Parathyroid adenoma (tissue), 2 donors: ENCODE measurements at regions not wholly inside any gene's neighbourhood (a gene's known extent, or its start where the extent isn't known, plus 50 kb on each side); places are given as distances from the start of the nearest gene placed in this dataset.

Experiments used
- H2AFZ ChIP-seq: fragments of 300-600 bp; sonication (generic); one replicate; pipeline ENCODE4 v1.7.0; 2017; ENCODE audit warnings: antibody characterized with exemption, mild to moderate bottlenecking
- H3K27ac ChIP-seq: fragments of 300-600 bp; sonication (generic); one replicate; pipeline ENCODE4 v1.7.0; 2017
- H3K27me3 ChIP-seq: fragments of 300-600 bp; sonication (generic); one replicate; pipeline ENCODE4 v1.7.0; 2017; ENCODE audit warnings: low read length; ENCODE audit not compliant: control insufficient read depth, insufficient read depth
- H3K36me3 ChIP-seq: fragments of 300-600 bp; sonication (generic); one replicate; pipeline ENCODE4 v1.7.0; 2017; ENCODE audit warnings: low read length; ENCODE audit not compliant: control insufficient read depth, insufficient read depth
- H3K4me1 ChIP-seq: fragments of 300-600 bp; sonication (generic); one replicate; pipeline ENCODE4 v1.7.0; 2017; ENCODE audit warnings: control low read depth
- H3K4me2 ChIP-seq: fragments of 300-600 bp; sonication (generic); one replicate; pipeline ENCODE4 v1.7.0; 2017; ENCODE audit warnings: low read length
- H3K4me3 ChIP-seq: fragments of 300-600 bp; sonication (generic); one replicate; pipeline ENCODE4 v1.7.0; 2017; ENCODE audit warnings: low read depth, low read length
- H3K79me2 ChIP-seq: fragments of 300-600 bp; sonication (generic); one replicate; pipeline ENCODE4 v1.7.0; 2017; ENCODE audit warnings: control low read depth
- H3K9ac ChIP-seq: fragments of 300-600 bp; sonication (generic); one replicate; pipeline ENCODE4 v1.7.0; 2017; ENCODE audit warnings: mild to moderate bottlenecking
- H3K9me3 ChIP-seq: fragments of 300-600 bp; sonication (generic); one replicate; pipeline ENCODE4 v1.7.0; 2017; ENCODE audit warnings: low read length; ENCODE audit not compliant: control insufficient read depth
- TF ChIP-seq, protein P1 (sequence below): fragments of 300-600 bp; sonication (generic); IDR thresholded peaks from one replicate; pipeline ENCODE4 v1.7.0; 2017; ENCODE audit warnings: antibody characterized with exemption, mild to moderate bottlenecking
- donor health status: primary hyperparathyroidism.

DNA sequence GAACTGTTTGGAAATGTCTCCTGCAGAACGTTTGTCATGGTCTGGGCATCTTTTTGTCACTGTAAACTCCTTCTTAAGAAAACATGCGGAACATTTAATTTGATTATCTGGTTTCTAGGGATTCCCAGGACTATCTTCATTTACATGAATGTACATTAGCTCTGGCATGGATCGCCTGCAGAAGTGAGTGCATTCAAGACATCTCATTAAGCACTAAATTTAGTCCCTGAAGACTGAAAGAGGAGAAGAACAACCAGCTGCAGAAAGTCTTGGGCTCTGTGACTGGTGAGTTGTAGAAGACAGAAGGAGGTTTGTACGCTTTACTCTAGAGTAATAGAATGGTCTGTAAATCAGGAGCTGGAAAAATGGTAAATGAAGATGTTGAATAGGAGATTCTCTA lies 540.7 kb downstream of the BCKDHB start:
- no peak overlapping the region for H3K27ac ChIP-seq
- H2AFZ ChIP-seq, result no peak overlapping the region
- no peak overlapping the region for H3K4me3 ChIP-seq
- no peaks in the 10 kb centered on the region for H3K27me3 ChIP-seq
- H3K4me1 ChIP-seq, result no peaks in the 10 kb centered on the region
- H3K4me2 ChIP-seq, result no peak overlapping the region
- no peak overlapping the region for H3K9ac ChIP-seq
- H3K79me2 ChIP-seq, result no peaks in the 10 kb centered on the region
- H3K9me3 ChIP-seq, result no peaks in the 10 kb centered on the region
- H3K36me3 ChIP-seq, result no peaks in the 10 kb centered on the region
- TF ChIP-seq, protein P1, sequence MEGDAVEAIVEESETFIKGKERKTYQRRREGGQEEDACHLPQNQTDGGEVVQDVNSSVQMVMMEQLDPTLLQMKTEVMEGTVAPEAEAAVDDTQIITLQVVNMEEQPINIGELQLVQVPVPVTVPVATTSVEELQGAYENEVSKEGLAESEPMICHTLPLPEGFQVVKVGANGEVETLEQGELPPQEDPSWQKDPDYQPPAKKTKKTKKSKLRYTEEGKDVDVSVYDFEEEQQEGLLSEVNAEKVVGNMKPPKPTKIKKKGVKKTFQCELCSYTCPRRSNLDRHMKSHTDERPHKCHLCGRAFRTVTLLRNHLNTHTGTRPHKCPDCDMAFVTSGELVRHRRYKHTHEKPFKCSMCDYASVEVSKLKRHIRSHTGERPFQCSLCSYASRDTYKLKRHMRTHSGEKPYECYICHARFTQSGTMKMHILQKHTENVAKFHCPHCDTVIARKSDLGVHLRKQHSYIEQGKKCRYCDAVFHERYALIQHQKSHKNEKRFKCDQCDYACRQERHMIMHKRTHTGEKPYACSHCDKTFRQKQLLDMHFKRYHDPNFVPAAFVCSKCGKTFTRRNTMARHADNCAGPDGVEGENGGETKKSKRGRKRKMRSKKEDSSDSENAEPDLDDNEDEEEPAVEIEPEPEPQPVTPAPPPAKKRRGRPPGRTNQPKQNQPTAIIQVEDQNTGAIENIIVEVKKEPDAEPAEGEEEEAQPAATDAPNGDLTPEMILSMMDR, result no peak

DNA sequence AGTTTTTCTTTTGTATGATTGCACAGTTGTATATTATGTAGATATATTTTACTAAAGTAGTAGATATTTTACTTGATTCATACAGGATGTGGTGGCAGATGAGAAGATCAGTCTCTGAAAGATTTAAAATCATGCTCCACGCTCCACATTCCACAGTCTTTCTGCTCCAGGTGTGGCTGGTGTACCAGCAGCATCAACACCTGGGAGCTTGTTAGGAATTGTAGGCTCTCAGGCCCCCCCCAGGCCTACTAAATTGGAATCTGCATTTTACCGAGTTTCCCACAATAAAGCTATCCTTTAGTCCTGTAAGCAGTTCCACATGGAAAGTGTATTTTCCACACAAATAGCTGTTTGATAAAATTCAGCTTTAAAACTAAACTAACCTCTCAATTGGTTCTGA lies 537.4 kb downstream of the BCKDHB start:
- no peaks in the 10 kb centered on the region for H3K27me3 ChIP-seq
- no peak overlapping the region for H3K4me2 ChIP-seq
- H3K4me3 ChIP-seq, result no peak overlapping the region
- TF ChIP-seq, protein P1, result no peak
- no peaks in the 10 kb centered on the region for H3K79me2 ChIP-seq
- no peaks in the 10 kb centered on the region for H3K4me1 ChIP-seq
- no peak overlapping the region for H2AFZ ChIP-seq
- no peak overlapping the region for H3K9ac ChIP-seq
- no peaks in the 10 kb centered on the region for H3K36me3 ChIP-seq
- no peak overlapping the region for H3K27ac ChIP-seq
- H3K9me3 ChIP-seq, result no peaks in the 10 kb centered on the region

DNA sequence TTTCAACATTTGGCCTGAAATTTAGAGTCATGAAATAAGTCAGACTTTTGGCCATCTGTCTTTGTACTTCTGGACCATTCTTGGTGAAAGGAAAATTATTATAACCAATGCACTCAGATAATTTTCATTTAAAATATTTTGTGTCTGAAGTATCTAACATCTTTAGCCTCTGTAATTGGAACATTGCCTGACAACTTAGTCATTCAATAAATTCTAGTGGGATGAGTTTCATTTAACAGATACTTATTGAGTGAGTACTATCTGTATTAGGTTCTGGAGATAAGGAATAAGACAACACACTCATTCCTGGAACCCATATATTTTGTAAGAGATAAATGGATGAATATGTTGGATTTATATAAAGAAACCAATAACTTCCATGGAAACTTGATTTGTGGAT lies 536.0 kb downstream of the BCKDHB start:
- H3K27me3 ChIP-seq, result no peaks in the 10 kb centered on the region
- H3K36me3 ChIP-seq, result no peaks in the 10 kb centered on the region

DNA sequence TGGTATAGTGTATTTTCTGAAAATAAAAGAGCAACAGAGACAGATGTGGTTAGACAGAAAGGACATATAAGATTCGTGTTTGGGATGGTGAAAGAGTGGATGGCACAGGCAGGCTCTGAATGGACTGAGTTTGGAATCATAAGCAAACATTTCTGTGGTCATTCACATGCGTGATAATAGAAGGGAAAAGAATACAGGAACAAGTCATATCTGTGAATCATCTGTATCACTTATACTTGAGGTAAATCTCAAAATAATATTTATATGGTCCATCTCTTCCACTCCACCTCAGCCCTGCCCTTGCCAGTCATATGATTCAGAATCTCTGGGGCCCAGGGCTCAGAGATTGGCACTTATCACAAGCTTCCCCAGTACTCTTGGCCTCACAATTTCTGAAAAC lies 535.1 kb downstream of the BCKDHB start:
- H2AFZ ChIP-seq, result no peak overlapping the region
- H3K4me2 ChIP-seq, result no peak overlapping the region
- H3K36me3 ChIP-seq, result no peaks in the 10 kb centered on the region
- TF ChIP-seq, protein P1, result no peak
- no peaks in the 10 kb centered on the region for H3K4me1 ChIP-seq
- no peaks in the 10 kb centered on the region for H3K9me3 ChIP-seq
- no peak overlapping the region for H3K9ac ChIP-seq
- H3K4me3 ChIP-seq, result no peak overlapping the region
- H3K27ac ChIP-seq, result no peak overlapping the region
- no peaks in the 10 kb centered on the region for H3K79me2 ChIP-seq
- H3K27me3 ChIP-seq, result no peaks in the 10 kb centered on the region

More for the DNA sequence above, 536.0 kb downstream of the BCKDHB start:
- no peaks in the 10 kb centered on the region for H3K79me2 ChIP-seq
- no peaks in the 10 kb centered on the region for H3K9me3 ChIP-seq
- H3K9ac ChIP-seq, result no peak overlapping the region
- H3K27ac ChIP-seq, result no peak overlapping the region
- H3K4me2 ChIP-seq, result no peak overlapping the region
- H3K4me1 ChIP-seq, result no peaks in the 10 kb centered on the region
- H2AFZ ChIP-seq, result no peak overlapping the region
- TF ChIP-seq, protein P1, result no peak
- no peak overlapping the region for H3K4me3 ChIP-seq

DNA sequence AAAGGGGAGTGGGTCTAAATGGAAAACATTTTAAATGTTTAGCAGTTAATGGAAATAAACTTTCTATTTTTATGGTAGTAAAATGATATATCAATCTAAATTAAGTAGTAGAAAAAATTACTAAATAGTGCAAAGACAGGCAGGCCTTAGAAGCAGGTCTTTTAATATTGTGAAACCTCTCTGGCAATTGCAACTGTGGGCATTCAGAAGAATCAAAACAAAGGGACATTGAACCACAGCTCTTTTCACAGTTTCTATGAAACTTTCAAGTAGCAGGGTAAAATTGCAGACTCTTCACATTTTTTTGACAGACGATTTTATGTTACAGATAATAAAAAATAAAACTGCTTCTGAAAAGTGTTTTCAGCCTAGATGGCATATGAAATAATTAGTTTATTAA lies 533.7 kb downstream of the BCKDHB start:
- H3K36me3 ChIP-seq, result no peaks in the 10 kb centered on the region
- no peaks in the 10 kb centered on the region for H3K79me2 ChIP-seq
- H3K4me2 ChIP-seq, result no peak overlapping the region
- no peak overlapping the region for H2AFZ ChIP-seq
- H3K4me3 ChIP-seq, result no peak overlapping the region
- H3K9me3 ChIP-seq, result no peaks in the 10 kb centered on the region
- H3K4me1 ChIP-seq, result no peaks in the 10 kb centered on the region
- TF ChIP-seq, protein P1, result no peak
- no peak overlapping the region for H3K9ac ChIP-seq
- no peak overlapping the region for H3K27ac ChIP-seq
- no peaks in the 10 kb centered on the region for H3K27me3 ChIP-seq
